Breast epithelium (tissue), 3 donors: ENCODE measurements at regions not wholly inside any gene's neighbourhood (a gene's known extent, or its start where the extent isn't known, plus 50 kb on each side); places are given as distances from the start of the nearest gene placed in this dataset.

Experiments
- POLR2A ChIP-seq: fragments of 450-650 bp; IDR thresholded peaks from one replicate; pipeline ENCODE4 v1.6.1; 2016; ENCODE audit warnings: antibody characterized with exemption, mild to moderate bottlenecking, moderate library complexity
- TF ChIP-seq, protein P1 (sequence below), 3 donors: fragments of 450-650 bp; IDR thresholded peaks; one replicate each; pipeline ENCODE4 v1.5.1; 2016 to 2017; ENCODE audit warnings: antibody characterized with exemption in 3 of 3, mild to moderate bottlenecking in 3 of 3, moderate library complexity in 3 of 3

DNA sequence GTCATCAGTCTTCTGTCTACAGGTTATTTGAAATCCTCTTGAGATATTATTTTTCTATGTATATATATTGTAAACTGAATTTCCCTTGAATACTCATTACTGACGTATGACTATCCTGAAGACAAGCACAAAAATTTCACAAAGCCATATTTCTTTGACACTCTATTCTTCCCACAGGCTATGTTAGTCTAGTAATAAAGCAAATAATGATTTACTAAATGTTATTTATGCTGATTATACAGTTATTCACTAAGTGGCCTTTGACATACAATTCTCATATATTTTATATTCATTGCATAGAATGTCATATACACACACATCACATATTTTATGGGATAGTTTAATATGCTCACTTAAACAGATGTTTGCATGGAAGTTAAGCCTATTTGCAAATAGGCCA is 793.0 kb upstream of the GRAMD2B start:
- TF ChIP-seq POLR2A, result no peak
- TF ChIP-seq, protein P1, sequence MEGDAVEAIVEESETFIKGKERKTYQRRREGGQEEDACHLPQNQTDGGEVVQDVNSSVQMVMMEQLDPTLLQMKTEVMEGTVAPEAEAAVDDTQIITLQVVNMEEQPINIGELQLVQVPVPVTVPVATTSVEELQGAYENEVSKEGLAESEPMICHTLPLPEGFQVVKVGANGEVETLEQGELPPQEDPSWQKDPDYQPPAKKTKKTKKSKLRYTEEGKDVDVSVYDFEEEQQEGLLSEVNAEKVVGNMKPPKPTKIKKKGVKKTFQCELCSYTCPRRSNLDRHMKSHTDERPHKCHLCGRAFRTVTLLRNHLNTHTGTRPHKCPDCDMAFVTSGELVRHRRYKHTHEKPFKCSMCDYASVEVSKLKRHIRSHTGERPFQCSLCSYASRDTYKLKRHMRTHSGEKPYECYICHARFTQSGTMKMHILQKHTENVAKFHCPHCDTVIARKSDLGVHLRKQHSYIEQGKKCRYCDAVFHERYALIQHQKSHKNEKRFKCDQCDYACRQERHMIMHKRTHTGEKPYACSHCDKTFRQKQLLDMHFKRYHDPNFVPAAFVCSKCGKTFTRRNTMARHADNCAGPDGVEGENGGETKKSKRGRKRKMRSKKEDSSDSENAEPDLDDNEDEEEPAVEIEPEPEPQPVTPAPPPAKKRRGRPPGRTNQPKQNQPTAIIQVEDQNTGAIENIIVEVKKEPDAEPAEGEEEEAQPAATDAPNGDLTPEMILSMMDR (IDR thresholded peaks at IDR 0.05), result no peak
